ENCODE measurements at regions not wholly inside any gene's neighbourhood (a gene's known extent, or its start where the extent isn't known, plus 50 kb on each side); places are given as distances from the start of the nearest gene placed in this dataset.

GRCh38 chr18:6661692-6662415 is 67.7 kb upstream of the ARHGAP28 start:
- Histone ChIP-seq H3K4me1 (ENCODE audit: low read depth) (no peaks in the 10 kb centered on the region), H3K36me3 (ENCODE audit: low read depth) (no peaks in the 10 kb centered on the region), H3K9me3 (no peaks in the 10 kb centered on the region), H3K4me3 (no peak overlapping the region)
- DNase-seq, result no peak
- no peak for ATAC-seq
- TF ChIP-seq CTCF (IDR thresholded peaks at IDR 0.05), result no peak
- intact Hi-C loops (cut with DNase I, micrococcal nuclease), result no loop called here

- Histone ChIP-seq H3K4me3 (no peak overlapping the region), H3K36me3 (ENCODE audit: low read depth) (no peaks in the 10 kb centered on the region), H3K4me1 (ENCODE audit: low read depth) (no peaks in the 10 kb centered on the region), H3K9me3 (no peaks in the 10 kb centered on the region)
- intact Hi-C loops (cut with DNase I, micrococcal nuclease), result no loop called here
- TF ChIP-seq CTCF (IDR thresholded peaks at IDR 0.05), result no peak
- no peak for ATAC-seq
- no peak for DNase-seq
These were observed 63.4 kb upstream of the ARHGAP28 start for GRCh38 chr18:6666012-6666685.

GRCh38 chr18:6668836-6669235 is 60.7 kb upstream of the ARHGAP28 start:
- no peaks in the 10 kb centered on the region for H3K4me1 ChIP-seq (ENCODE audit: low read depth)
- TF ChIP-seq CTCF (IDR thresholded peaks at IDR 0.05), result no peak
- no peak overlapping the region for H3K4me3 ChIP-seq
- ATAC-seq, result no peak
- DNase-seq, result no peak
- intact Hi-C loops (cut with DNase I, micrococcal nuclease), result no loop called here
- no peaks in the 10 kb centered on the region for H3K9me3 ChIP-seq
- H3K36me3 ChIP-seq (ENCODE audit: low read depth), result no peaks in the 10 kb centered on the region

GRCh38 chr18:6672821-6673308 is 56.7 kb upstream of the ARHGAP28 start:
- Histone ChIP-seq H3K36me3 (ENCODE audit: low read depth) (no peaks in the 10 kb centered on the region), H3K9me3 (no peaks in the 10 kb centered on the region), H3K4me3 (no peak overlapping the region), H3K4me1 (ENCODE audit: low read depth) (no peaks in the 10 kb centered on the region)
- DNase-seq, result no peak
- intact Hi-C loops (cut with DNase I, micrococcal nuclease), result no loop called here
- no peak for TF ChIP-seq CTCF (IDR thresholded peaks at IDR 0.05)
- no peak for ATAC-seq

GRCh38 chr18:6677086-6677485 is 52.4 kb upstream of the ARHGAP28 start:
- Histone ChIP-seq H3K4me3 (no peak overlapping the region), H3K9me3 (no peaks in the 10 kb centered on the region), H3K4me1 (ENCODE audit: low read depth) (no peaks in the 10 kb centered on the region), H3K36me3 (ENCODE audit: low read depth) (no peaks in the 10 kb centered on the region)
- no peak for ATAC-seq
- DNase-seq, result no peak
- intact Hi-C loops (cut with DNase I, micrococcal nuclease), result no loop called here
- TF ChIP-seq CTCF (IDR thresholded peaks at IDR 0.05), result no peak

Measured in mucosa of descending colon (tissue), 3 donors.